ENCODE measurements at regions not wholly inside any gene's neighbourhood (a gene's known extent, or its start where the extent isn't known, plus 50 kb on each side); places are given as distances from the start of the nearest gene placed in this dataset.

DNA sequence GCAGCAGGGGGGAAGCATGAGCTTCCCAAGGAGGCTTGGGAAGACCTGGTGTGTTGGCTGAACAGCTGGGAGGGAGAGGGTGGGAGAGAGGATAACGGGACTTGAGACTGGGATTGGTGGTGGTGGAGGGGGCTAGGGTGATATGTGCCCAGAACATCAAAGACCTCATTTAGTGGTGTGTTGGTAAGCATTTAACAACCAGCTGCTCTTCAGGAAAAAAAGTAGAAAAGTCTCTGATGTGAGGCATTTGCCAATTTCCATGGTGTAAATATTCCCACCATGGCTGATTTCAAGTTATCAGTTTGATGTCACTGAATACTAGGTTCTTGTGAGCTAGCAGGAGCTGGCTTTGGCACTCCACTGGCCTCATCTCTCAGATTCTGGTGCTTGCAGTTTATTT is 170.8 kb downstream of the MACROH2A1 start:
- H3K9me3 ChIP-seq (ENCODE audit: control insufficient read depth, low read depth, low read length): no peaks in the 10 kb centered on the region
- TF ChIP-seq, protein P1, sequence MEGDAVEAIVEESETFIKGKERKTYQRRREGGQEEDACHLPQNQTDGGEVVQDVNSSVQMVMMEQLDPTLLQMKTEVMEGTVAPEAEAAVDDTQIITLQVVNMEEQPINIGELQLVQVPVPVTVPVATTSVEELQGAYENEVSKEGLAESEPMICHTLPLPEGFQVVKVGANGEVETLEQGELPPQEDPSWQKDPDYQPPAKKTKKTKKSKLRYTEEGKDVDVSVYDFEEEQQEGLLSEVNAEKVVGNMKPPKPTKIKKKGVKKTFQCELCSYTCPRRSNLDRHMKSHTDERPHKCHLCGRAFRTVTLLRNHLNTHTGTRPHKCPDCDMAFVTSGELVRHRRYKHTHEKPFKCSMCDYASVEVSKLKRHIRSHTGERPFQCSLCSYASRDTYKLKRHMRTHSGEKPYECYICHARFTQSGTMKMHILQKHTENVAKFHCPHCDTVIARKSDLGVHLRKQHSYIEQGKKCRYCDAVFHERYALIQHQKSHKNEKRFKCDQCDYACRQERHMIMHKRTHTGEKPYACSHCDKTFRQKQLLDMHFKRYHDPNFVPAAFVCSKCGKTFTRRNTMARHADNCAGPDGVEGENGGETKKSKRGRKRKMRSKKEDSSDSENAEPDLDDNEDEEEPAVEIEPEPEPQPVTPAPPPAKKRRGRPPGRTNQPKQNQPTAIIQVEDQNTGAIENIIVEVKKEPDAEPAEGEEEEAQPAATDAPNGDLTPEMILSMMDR (optimal IDR thresholded peaks at IDR 0.05 in 1 of 3, IDR thresholded peaks at IDR 0.05 in 1 of 3, conservative IDR thresholded peaks at IDR 0.05 in 1 of 3; ENCODE audit: extremely low read depth in 1 of 3, insufficient read depth in 2 of 3, low read length in 3 of 3): no peak
- no peak for TF ChIP-seq EZH2 (IDR thresholded peaks at IDR 0.05; ENCODE audit: low read length)
- no peaks in the 10 kb centered on the region for H3K9me1 ChIP-seq (ENCODE audit: control insufficient read depth, extremely low read depth, insufficient read depth, low read length)
- H4K20me1 ChIP-seq (ENCODE audit: control insufficient read depth, extremely low read depth, insufficient read depth, low read length): no peaks in the 10 kb centered on the region
- no peak overlapping the region for H3K27ac ChIP-seq (ENCODE audit: control insufficient read depth, insufficient read depth, low read length)
- FAIRE-seq: no peak
- H2AFZ ChIP-seq (ENCODE audit: control insufficient read depth, low read length): no peak overlapping the region
- H3K4me1 ChIP-seq (ENCODE audit: control insufficient read depth, extremely low read depth, insufficient read depth, low read length): peaks cover 4% of the 10 kb centered on the region
- H3K79me2 ChIP-seq (ENCODE audit: control insufficient read depth, insufficient read depth, low read length): no peaks in the 10 kb centered on the region
- no peak overlapping the region for H3K9ac ChIP-seq (ENCODE audit: control insufficient read depth, extremely low read depth, insufficient read depth, low read length)
- H3K27me3 ChIP-seq (ENCODE audit: control insufficient read depth, extremely low read depth, insufficient read depth, low read length): no peaks in the 10 kb centered on the region
- dilution Hi-C loops (cut with MboI; ENCODE audit: extremely low pct_ligation_motif_present, low sequenced_read_pairs): no loop called here
- DNase-seq (ENCODE audit: low read depth, low spot score): no peak
- H3K4me2 ChIP-seq (ENCODE audit: control insufficient read depth, extremely low read depth, insufficient read depth, low read depth, low read length): no peak overlapping the region
- H3K4me3 ChIP-seq (ENCODE audit: control insufficient read depth in 2 of 3, extremely low read depth in 1 of 3, insufficient read depth in 2 of 3, low read depth in 1 of 3, low read length in 3 of 3): no peak overlapping the region
- no peaks in the 10 kb centered on the region for H3K36me3 ChIP-seq (ENCODE audit: control insufficient read depth in 2 of 2, extremely low read depth in 1 of 2, insufficient read depth in 2 of 2, low read length in 2 of 2)

DNA sequence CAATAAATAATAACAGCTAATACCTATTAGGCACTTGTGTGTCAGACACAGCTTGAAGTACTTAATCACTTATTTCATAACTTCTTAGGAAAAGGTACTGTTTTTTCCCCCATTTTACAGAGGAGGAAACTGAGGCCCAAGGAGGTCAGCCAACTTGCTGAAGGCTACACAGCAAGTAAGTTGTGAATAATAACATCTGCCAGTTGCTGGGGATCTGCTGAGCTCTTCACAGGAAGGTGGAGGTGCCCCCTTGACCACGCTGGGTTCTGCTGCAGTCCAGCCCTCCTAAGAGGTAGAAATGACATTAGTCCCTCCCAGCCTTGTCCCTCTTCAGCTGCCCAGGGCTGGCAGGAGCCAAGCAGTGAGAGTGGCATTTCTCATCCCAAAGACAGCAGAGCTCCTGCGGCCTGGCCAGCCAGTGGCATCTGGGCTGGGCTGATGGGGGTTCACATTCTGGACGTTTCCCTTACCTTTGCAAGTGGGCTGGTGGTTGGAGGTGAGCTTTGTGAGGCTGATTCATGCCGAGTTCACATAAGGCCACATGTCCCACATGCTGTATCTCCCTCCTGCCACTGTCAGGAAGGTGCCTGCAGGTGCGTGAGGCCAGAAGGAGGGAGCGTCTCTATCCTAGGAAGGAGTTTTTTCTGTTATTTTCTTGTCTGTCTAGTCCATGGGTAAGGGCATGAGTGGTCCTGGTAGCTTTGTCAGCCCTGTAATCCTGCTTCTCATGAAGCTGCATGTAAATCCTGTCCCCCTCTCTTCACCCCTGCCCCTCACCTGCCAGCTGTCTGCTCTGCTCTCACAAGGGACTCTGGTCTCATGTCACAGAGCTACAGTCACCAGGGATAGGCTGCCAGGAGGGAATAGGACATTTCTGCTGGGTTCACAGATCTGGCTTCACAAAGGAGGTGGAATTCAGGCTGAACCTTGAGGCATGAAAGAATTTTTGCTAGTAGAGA is 171.7 kb downstream of the MACROH2A1 start:
- Histone ChIP-seq H3K4me3 (ENCODE audit: control insufficient read depth in 2 of 3, extremely low read depth in 1 of 3, insufficient read depth in 2 of 3, low read depth in 1 of 3, low read length in 3 of 3) (no peak overlapping the region), H3K79me2 (ENCODE audit: control insufficient read depth, insufficient read depth, low read length) (no peaks in the 10 kb centered on the region), H3K27me3 (ENCODE audit: control insufficient read depth, extremely low read depth, insufficient read depth, low read length) (no peaks in the 10 kb centered on the region), H3K36me3 (ENCODE audit: control insufficient read depth in 2 of 2, extremely low read depth in 1 of 2, insufficient read depth in 2 of 2, low read length in 2 of 2) (no peaks in the 10 kb centered on the region), H3K9me3 (ENCODE audit: control insufficient read depth, low read depth, low read length) (no peaks in the 10 kb centered on the region), H3K9ac (ENCODE audit: control insufficient read depth, extremely low read depth, insufficient read depth, low read length) (no peak overlapping the region), H3K4me1 (ENCODE audit: control insufficient read depth, extremely low read depth, insufficient read depth, low read length) (peaks cover 4% of the 10 kb centered on the region), H3K4me2 (ENCODE audit: control insufficient read depth, extremely low read depth, insufficient read depth, low read depth, low read length) (no peak overlapping the region), H2AFZ (ENCODE audit: control insufficient read depth, low read length) (no peak overlapping the region), H3K27ac (ENCODE audit: control insufficient read depth, insufficient read depth, low read length) (no peak overlapping the region), H4K20me1 (ENCODE audit: control insufficient read depth, extremely low read depth, insufficient read depth, low read length) (no peaks in the 10 kb centered on the region), H3K9me1 (ENCODE audit: control insufficient read depth, extremely low read depth, insufficient read depth, low read length) (no peaks in the 10 kb centered on the region)
- FAIRE-seq (no peak), DNase-seq (ENCODE audit: low read depth, low spot score) (no peak)
- dilution Hi-C loops (cut with MboI; ENCODE audit: extremely low pct_ligation_motif_present, low sequenced_read_pairs): no loop called here
- no peak for TF ChIP-seq EZH2 (IDR thresholded peaks at IDR 0.05; ENCODE audit: low read length)
- TF ChIP-seq, protein P1 (optimal IDR thresholded peaks at IDR 0.05 in 1 of 3, IDR thresholded peaks at IDR 0.05 in 1 of 3, conservative IDR thresholded peaks at IDR 0.05 in 1 of 3; ENCODE audit: extremely low read depth in 1 of 3, insufficient read depth in 2 of 3, low read length in 3 of 3): no peak
